ENCODE measurements at regions not wholly inside any gene's neighbourhood (a gene's known extent, or its start where the extent isn't known, plus 50 kb on each side); places are given as distances from the start of the nearest gene placed in this dataset.
"Not testable (repeated sequence)": the region's sequence is repeated elsewhere in the genome, so short reads cannot be mapped to it uniquely, and the experiment has no call there.

GRCh38 chr4:8725845-8726244 is 133.3 kb downstream of the CPZ start:
- Mint-ChIP-seq H3K36me3 (no peaks in the 10 kb centered on the region), H3K9me3 (no peaks in the 10 kb centered on the region), H3K4me1 (no peaks in the 10 kb centered on the region), H3K27ac (no peak overlapping the region), H3K4me3 (no peak overlapping the region)
- ATAC-seq, result no peak
- no peak for DNase-seq (ENCODE audit: low spot score in 2 of 2)

DNA sequence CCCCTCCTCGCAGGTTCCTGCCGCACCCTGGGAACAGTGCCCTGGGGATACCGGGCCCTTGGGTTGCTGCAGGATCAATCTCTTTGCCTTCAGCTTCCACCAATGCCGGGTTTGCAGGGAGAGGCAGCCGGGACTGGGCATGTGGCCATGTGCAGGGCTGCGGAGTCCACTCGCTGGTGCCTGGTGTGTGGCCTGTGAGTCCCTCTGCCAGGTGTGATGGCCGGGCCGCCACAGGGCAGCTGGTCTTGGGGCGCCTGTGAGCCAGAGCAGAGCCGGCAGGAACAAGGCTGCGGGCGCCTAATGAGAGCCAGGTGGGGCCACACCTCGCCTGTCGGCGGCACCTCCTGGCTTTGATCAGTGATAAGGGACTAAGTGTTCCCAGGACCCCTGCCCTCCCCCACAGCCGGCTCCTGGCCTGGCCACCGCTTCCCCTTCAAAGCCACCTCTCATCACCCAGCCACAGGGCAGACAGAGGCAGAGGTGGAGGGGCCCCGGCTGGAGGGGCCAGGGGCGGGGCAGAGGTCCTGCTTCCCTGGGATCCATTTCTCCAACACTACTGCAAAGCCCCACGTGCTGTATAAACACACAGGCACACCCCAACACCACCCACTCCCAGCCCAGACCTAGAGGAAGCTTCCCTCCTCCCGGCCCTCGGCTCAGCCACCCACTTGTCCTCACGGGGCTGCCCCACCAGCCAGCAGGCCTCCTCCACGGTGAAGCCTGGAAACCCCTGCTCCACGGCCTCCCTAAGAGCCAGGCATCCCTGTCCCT is 132.7 kb downstream of the CPZ start:
- Mint-ChIP-seq H3K36me3 (no peaks in the 10 kb centered on the region), H3K4me1 (no peaks in the 10 kb centered on the region), H3K4me3 (no peak overlapping the region), H3K9me3 (no peaks in the 10 kb centered on the region), H3K27ac (no peak overlapping the region)
- DNase-seq (ENCODE audit: low spot score in 2 of 2) (no peak), ATAC-seq (no peak)

DNA sequence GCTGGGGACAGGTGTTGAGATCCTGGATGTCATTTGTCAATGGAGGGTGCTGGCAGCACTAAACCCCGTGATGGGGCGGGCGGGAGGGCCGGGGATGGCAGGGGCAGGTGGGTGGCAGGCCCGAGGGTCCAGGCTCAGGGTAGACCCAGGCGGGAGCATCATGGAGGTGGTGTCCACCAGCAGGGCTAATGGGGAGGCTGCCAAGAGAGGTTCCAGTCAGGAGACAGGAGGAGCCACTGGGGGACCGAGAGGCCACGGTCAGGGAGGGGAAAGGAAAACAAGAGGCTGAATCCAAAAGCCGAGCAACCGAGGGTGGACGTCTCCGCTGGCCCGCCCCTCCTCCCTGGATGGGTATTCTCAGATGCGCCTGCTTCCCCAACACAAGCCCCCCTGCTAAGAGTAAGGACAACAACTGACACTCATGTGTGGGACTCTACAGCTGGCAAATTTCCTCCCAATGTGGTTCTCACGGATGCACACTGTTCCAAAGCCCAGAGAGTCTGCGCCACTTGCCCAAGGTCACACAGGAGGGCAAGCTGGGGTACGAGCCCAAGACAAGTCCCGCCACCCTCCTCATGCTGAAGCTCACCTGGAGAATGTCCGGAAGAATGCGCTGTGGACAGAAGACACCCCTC is 132.0 kb downstream of the CPZ start:
- no peak for DNase-seq (ENCODE audit: low spot score in 2 of 2)

GRCh38 chr4:8723222-8723980 is 130.8 kb downstream of the CPZ start:
- Mint-ChIP-seq H3K9me3 (peaks cover 4% of the 10 kb centered on the region), H3K27ac (no peak overlapping the region), H3K36me3 (no peaks in the 10 kb centered on the region), H3K4me1 (no peaks in the 10 kb centered on the region), H3K4me3 (no peak overlapping the region)
- DNase-seq (ENCODE audit: low spot score in 2 of 2), result no peak
- ATAC-seq, result no peak

More for the DNA sequence above, 132.0 kb downstream of the CPZ start:
- H3K27ac Mint-ChIP-seq, result no peak overlapping the region
- no peak for ATAC-seq
- no peaks in the 10 kb centered on the region for H3K4me1 Mint-ChIP-seq
- no peaks in the 10 kb centered on the region for H3K36me3 Mint-ChIP-seq
- no peak overlapping the region for H3K4me3 Mint-ChIP-seq
- H3K9me3 Mint-ChIP-seq, result peaks cover 3% of the 10 kb centered on the region

GRCh38 chr4:8722556-8722955 is 130.0 kb downstream of the CPZ start:
- Mint-ChIP-seq H3K36me3 (no peaks in the 10 kb centered on the region), H3K27ac (no peak overlapping the region), H3K9me3 (peaks cover 4% of the 10 kb centered on the region), H3K4me1 (no peaks in the 10 kb centered on the region), H3K4me3 (no peak overlapping the region)
- DNase-seq (ENCODE audit: low spot score in 2 of 2) (no peak), ATAC-seq (no peak)

DNA sequence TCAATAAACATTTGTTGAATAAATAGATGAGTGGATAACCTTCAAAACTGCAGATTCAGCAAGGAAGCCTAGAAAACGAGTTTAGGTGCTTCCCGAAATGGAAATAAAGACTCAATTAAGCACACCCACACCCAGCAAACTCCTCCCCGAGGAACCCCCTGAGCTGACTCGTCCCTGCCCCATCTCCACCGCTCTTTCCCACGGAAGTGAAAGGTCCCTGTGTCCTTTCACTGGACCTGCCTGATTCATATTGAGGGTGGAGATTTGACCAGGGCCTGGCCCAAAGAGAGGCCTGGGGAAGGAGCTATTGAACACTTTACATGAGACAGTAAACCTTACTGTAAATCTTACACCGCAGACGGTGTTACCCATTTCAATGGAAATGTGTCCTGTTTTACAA is 129.1 kb downstream of the CPZ start:
- ATAC-seq (no peak), DNase-seq (ENCODE audit: low spot score in 2 of 2) (no peak)
- Mint-ChIP-seq H3K9me3 (peaks cover 7% of the 10 kb centered on the region), H3K36me3 (no peaks in the 10 kb centered on the region), H3K4me1 (no peaks in the 10 kb centered on the region), H3K4me3 (no peak overlapping the region), H3K27ac (no peak overlapping the region)

DNA sequence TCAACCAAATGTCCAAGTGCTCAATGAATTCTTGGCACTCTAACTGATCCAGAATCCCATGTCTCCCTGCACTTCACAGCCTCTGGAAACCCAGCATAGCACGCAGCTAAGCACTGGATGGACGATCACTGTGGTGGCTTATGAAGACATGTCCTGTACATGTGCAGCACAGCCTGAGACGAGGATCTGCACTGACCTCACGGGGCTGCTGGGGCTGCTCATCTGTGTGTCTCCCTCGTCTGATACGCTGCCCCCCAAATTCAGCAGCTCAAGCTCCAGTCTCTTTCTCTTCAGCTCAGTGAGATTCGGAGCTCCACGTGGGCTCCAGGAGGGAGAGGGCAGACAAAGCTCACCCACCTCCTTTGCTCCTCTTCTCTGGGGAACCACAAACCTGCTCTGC is 126.9 kb downstream of the CPZ start:
- peaks cover 7% of the 10 kb centered on the region for H3K9me3 Mint-ChIP-seq
- no peak overlapping the region for H3K4me3 Mint-ChIP-seq
- DNase-seq (ENCODE audit: low spot score in 2 of 2), result no peak
- H3K36me3 Mint-ChIP-seq, result no peaks in the 10 kb centered on the region
- H3K4me1 Mint-ChIP-seq, result no peaks in the 10 kb centered on the region
- H3K27ac Mint-ChIP-seq, result no peak overlapping the region
- no peak for ATAC-seq

DNA sequence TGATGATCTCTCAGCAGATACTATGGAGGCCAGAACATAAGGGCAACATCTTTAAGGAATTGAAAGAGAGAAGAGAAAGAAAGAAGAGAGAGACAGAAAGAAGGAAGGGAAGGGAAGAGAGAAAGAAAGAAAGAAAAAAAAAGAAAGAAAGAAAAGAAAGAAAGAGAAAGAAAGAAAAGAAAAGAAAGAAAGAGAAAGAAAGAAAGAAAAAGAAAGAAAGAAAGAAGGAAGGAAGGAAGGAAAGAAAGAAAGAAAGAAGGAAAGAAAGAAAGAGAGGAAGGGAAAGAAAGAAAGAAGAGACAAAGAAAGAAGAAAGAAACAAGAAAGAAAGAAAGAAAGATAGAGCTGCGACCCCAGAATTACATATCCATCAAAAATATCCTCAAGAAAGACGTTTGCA is 124.9 kb downstream of the CPZ start:
- not testable (repeated sequence) for DNase-seq (ENCODE audit: low spot score in 2 of 2); H3K36me3 Mint-ChIP-seq; ATAC-seq; H3K4me3 Mint-ChIP-seq; H3K27ac Mint-ChIP-seq; H3K4me1 Mint-ChIP-seq
- H3K9me3 Mint-ChIP-seq, result peaks cover 13% of the 10 kb centered on the region

DNA sequence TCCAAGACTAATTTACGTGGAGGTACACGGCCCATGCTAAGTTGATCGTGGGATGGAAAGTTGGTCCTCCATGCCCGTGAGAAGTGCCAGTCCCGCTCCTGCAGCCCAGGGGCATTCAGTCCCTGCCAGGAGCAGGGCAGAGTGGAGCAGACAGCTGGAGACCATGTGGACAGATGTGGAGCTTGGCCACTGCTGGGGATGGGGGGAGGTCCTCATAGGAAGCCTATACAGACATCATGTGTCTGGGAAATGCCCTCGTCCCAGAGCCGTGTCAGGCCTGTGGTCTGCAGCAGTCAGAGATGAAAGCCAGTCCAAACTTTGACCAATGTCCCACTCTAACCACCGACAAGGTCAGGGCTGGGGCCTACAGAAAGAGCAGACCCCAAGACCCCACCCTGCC is 118.4 kb downstream of the CPZ start:
- Mint-ChIP-seq H3K9me3 (peaks cover 6% of the 10 kb centered on the region), H3K36me3 (no peaks in the 10 kb centered on the region), H3K4me1 (no peaks in the 10 kb centered on the region), H3K4me3 (no peak overlapping the region), H3K27ac (no peak overlapping the region)
- no peak for DNase-seq (ENCODE audit: low spot score in 2 of 2)
- no peak for ATAC-seq

DNA sequence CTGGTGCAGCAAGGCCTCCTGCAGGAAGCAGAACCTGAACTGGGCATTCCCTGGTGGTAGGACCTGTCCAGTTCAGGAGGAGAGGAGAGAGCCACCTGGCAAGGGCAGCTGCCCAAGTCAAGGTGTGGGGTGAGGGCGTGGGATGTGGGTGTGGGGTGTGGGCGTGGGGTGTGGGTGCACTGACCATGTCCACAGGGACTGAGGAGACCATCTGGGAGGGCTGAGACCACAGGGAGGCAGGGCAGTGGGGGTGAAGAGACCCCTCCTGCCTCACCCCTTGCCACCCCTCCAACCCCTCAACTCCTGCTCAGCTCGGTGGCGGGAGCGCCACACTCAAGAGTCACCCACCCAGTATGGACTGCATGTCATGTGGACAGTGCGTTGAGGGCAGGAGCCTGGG is 117.9 kb downstream of the CPZ start:
- Mint-ChIP-seq H3K4me3 (no peak overlapping the region), H3K4me1 (no peaks in the 10 kb centered on the region), H3K27ac (no peak overlapping the region), H3K36me3 (no peaks in the 10 kb centered on the region), H3K9me3 (peaks cover 6% of the 10 kb centered on the region)
- DNase-seq (ENCODE audit: low spot score in 2 of 2) (no peak), ATAC-seq (no peak)

- ATAC-seq, result no peak
- Mint-ChIP-seq H3K4me3 (no peak overlapping the region), H3K9me3 (peaks cover 6% of the 10 kb centered on the region), H3K4me1 (no peaks in the 10 kb centered on the region), H3K36me3 (no peaks in the 10 kb centered on the region), H3K27ac (no peak overlapping the region)
- no peak for DNase-seq (ENCODE audit: low spot score in 2 of 2)
These were observed 117.3 kb downstream of the CPZ start for GRCh38 chr4:8709729-8710360.

GRCh38 chr4:8709050-8709728 is 116.6 kb downstream of the CPZ start:
- peaks cover 6% of the 10 kb centered on the region for H3K9me3 Mint-ChIP-seq
- DNase-seq (ENCODE audit: low spot score in 2 of 2) (no peak), ATAC-seq (no peak)
- no peaks in the 10 kb centered on the region for H3K36me3 Mint-ChIP-seq
- H3K4me1 Mint-ChIP-seq, result no peaks in the 10 kb centered on the region
- no peak overlapping the region for H3K4me3 Mint-ChIP-seq
- H3K27ac Mint-ChIP-seq, result no peak overlapping the region

GRCh38 chr4:8708401-8709021 is 115.9 kb downstream of the CPZ start:
- H3K9me3 Mint-ChIP-seq, result peaks cover 4% of the 10 kb centered on the region
- no peak overlapping the region for H3K4me3 Mint-ChIP-seq
- H3K27ac Mint-ChIP-seq, result no peak overlapping the region
- no peaks in the 10 kb centered on the region for H3K4me1 Mint-ChIP-seq
- H3K36me3 Mint-ChIP-seq, result no peaks in the 10 kb centered on the region
- no peak for DNase-seq (ENCODE audit: low spot score in 2 of 2)
- no peak for ATAC-seq

- H3K27ac Mint-ChIP-seq, result no peak overlapping the region
- DNase-seq (ENCODE audit: low spot score in 2 of 2), result no peak
- H3K9me3 Mint-ChIP-seq, result no peaks in the 10 kb centered on the region
- H3K4me1 Mint-ChIP-seq, result no peaks in the 10 kb centered on the region
- no peak for ATAC-seq
- no peak overlapping the region for H3K4me3 Mint-ChIP-seq
- no peaks in the 10 kb centered on the region for H3K36me3 Mint-ChIP-seq
These were observed 114.6 kb downstream of the CPZ start for GRCh38 chr4:8707045-8707781.
